GM19043 (cell line): ENCODE measurements at regions not wholly inside any gene's neighbourhood (a gene's known extent, or its start where the extent isn't known, plus 50 kb on each side); places are given as distances from the start of the nearest gene placed in this dataset.
A peak's percentile ranks its signal among the peaks of the same experiment; 100 is the strongest.
"Not testable (repeated sequence)": the region's sequence is repeated elsewhere in the genome, so short reads cannot be mapped to it uniquely, and the experiment has no call there.

Experiments used
- ATAC-seq: cut with Tn5 transposase; IDR thresholded peaks from one replicate; pipeline ENCODE4 v1.9.1; 2021; ENCODE audit warnings: low read depth; ENCODE audit not compliant: unreplicated experiment

DNA sequence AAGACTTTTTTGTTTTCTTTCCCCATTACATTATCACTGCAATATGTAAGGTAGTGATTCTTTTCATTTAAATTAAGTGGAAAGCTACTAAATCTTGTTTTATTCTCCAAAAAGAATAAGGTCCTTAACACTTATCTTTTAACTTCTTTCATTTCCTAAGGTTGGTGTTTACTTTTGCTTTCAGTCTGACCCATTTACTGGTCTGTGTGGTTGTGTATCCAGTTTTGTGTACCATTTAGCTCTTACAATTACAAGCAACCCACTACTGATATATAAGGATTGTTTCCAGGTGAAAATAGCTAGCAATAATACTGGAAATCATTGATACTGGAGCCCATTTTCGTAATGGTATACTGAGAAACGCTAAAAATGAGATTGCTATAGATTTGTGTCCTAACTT is 123.1 kb upstream of the CXorf66 start:
- ATAC-seq, result no peak

DNA sequence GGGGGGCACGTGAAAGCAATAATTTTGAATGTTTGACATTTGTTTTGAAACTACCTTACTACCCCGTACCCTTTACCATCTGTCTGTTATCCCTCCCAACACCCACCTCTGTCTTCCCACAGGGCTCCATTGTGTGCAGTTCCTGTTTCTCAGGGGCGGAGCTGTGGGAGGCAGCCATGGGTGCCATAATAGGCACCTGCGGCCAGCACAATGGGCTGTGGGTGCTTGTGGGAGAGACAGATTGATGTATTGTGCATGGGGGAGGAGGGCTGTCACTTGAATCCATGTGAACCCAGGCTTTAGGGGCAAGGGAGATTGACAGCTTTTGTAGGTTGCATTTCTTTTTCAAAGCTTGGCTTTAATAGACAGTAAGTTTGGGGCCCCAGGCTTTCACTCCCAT is 122.6 kb upstream of the CXorf66 start:
- ATAC-seq, result no peak

DNA sequence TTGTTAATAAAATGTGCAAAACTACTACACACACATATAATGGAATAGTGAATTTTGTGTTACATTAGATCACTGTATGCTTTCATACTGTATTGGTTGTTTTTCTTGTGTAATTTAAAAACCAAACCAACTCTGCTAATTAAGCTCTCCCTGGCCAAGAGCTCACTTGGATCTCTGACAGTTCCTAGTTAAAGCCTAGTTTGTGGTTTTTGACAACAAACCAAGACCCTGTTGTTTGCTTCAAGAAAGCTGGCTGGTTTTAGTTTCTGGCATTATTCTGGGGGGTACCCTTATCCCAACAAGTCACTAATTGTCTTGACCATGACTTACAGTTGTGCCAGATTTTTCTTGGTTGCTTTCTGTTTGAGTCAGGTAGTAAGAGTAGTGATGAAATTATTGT is 121.4 kb upstream of the CXorf66 start:
- ATAC-seq, result no peak

DNA sequence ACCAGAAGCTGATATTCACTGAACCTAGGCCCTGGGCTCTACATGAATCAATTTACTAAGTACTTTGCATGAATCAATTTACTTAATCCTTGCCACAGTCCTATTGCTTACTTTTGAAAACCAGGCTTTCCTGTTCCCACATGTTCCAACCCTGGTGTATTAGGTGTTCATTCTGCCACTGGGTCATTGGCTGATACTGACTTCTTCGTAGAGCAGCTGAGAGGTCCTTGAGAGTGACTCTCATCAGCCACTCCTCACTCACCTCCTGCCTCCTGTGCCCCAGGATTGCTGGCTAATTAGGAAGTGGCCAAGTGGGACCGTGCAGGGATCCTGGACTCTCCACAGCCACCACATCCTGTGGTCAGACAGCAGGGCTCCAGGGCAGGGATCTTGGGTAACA is 109.5 kb upstream of the CXorf66 start:
- not testable (repeated sequence) for ATAC-seq

DNA sequence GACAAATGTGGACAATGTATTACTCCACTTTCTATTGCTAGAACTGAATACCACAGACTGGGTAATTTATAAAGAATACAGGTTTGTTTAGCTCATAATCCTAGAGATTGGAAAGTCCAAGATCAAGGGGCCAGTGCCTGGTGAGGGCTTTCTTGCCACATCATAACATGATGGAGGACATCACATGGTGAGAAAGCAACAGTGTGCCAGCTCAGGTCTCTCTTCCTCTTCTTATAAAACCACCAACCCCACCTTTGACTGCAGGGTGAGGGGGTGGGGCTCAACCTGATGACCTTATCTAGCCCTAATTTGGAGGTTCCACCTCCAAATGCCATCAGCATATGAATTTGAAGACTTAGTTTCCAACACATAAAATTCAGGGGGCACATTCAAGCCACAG is 105.7 kb upstream of the CXorf66 start:
- ATAC-seq, result no peak

DNA sequence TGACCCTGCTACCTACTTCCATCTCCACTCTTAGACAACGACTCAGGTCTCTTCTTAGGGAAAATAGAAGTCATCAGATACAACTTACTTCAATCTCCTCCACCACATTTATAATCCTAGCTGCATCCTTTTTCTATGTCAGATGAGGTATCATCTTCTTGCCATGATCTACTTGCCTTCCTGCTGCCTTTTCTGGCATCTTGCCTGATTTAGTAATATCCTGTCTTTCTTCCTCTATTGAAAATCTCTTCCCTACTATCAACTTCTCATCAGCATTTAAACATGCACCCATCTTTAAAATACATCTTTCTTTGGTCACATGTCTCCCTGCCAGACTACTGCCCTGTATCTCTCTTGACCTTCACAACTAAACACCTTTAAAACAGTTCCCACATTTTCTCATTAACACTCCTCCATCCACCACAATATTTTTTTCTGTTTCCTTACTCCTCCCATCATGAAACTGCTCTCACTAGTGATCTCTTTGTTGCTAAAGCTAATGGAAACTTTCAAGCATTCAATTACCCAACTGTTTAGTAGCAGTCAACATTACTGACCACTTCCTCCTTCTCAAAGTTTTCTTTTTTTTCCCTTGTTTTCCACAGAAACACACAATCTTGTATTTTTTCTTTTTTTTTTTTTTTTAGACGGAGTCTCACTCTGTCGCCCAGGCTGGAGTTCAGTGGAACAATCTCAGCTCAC is 100.8 kb upstream of the CXorf66 start:
- ATAC-seq, result no peak

DNA sequence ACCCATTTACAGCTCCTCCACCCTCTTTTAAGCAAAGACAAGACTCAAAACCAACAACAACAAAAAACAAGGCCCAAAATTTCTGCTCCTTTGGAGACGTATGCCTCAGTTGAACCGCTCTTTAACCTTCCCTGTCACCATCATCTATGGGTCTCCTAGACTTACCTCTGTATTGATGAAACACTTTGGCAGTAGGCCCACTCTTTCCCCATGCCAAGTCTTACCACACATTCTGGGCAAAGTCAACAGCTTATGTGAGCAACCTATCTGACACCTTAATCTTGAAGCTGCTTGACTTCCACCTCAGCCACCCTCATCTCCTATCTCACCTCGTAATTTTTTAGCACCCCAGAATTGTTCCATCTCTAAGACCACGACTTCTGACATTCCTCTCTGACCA is 99.7 kb upstream of the CXorf66 start:
- ATAC-seq, result no peak

DNA sequence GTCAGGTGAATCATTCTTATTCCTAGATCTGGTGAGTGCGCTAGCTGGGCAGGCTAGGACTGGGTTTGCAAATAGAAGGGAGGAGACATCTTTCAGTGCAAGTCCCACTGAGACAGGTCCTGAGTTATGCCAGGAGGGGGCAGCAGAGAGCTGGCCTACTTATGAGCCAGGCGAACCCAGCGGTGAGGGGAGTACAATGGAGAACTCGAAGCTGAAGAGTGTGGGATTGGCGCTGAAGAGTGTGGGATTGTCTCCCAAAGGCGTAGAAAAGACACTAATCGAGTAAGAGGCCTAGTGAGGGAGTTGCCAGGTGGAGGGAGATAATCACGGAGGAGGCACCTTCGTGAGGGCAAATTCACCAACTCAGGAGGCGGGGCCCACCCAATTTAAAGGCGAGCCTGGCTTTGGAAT is 91.7 kb upstream of the CXorf66 start:
- peak; percentile 94 for ATAC-seq

DNA sequence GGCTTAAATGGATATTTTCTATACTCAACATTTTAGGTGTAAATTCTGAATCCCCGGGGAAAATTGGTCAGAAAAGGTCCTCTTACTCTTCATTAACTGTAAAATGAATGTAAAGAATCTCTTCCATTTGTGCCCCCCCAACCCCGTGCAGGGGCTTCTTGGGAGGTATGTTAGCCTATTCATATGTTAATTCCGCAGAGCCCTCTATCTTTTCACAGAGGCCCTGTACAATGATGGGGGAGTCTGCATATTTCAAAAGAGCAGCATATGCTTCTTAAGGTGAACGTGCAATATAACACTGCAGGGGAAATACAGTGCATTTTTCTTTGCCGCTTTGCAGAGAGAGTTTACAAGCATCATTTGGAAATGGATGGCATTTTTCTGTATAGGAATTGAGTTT is 88.5 kb upstream of the CXorf66 start:
- ATAC-seq, result no peak

DNA sequence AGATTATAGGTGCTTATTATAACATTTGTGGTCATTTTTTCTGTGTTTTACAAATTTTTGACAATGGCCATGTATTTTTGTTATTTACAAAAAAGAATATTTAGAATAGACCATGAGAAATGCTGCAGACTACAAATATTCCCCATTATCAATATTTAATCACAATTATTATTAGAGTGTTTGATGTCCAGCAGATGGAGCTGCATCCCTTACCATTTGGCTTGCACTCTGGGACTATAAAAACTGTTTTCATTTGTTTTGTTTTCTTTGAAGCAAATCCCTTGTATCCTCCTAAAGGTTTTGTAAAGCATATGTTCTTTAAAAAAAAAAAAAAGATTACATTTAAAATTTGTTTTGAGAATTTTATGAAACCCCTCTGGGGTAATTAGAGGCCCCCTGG is 85.6 kb upstream of the CXorf66 start:
- ATAC-seq, result no peak

DNA sequence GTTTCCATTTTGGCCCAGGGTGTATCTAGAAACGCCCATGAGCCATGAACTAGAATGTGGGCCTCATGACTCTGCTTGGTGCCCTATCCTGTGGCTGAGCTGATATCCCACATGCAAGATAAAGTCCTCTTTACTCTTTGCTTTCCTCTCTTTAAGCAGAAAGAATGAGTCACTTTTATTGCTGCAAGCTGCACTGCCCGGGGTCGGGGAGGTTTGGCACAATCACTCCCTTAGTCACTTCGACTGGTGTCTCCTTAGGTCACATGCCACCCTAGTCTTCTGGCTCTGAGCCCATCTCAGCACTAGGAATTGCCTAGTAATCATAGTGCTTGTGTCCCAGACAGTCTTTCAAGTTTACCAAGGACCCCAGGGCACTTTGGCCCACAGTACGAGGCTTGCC is 75.1 kb upstream of the CXorf66 start:
- no peak for ATAC-seq

DNA sequence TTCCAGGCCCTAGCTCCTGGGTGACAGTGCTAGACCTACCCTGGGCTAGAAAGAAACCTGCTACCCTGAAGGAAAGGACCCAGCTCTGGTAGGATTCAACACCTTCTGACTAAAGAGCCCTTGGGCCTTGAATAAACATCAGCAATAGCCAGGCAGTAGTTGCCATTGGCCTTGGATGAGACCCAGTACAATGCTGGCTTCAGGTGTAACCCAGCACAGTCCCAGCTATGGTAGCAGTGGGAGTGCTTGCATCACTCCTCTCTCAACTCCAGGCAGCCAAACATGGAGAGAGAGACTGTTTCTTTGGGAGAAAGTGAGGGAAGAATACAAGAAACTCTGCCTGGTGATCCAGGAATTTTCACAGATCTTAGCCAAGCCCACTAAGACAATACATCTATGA is 73.5 kb upstream of the CXorf66 start:
- ATAC-seq, result no peak

DNA sequence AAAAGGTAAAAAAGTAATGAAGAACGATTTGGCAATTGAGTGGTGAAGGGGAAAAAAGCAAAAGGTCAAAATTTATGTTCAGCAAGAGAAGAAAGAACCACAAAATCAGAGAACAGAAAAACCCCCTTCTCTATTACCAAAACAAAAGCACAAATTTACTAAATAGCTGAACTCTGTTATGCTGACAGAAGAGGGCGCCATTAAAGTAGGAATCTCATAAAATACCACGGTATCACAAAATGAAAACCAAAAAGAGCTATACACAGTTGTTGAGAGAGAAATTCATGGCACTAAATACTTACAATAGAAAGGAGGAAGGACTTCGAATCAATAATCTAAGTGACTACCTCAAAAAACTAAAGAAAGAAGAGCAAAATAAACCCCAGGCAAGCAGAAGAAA is 69.6 kb upstream of the CXorf66 start:
- no peak for ATAC-seq

DNA sequence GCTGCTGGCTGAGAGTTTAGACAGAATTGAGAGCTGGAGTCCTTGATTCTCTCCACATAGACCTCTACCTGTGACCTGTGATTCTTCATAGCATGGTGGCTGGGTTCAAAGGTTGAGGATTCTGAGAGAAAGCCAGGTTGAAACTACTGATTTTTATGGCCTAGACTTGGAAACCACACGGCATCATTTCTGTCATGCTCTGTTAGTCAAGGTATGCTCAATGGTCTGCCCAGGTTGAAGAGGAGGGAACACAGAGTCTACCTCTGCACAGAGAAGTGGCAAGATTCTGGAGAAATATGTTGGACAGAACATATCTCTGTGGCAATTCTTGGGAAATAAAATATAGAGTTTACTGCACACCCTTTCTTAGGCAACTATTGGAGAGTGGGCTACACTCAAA is 57.2 kb upstream of the CXorf66 start:
- no peak for ATAC-seq

DNA sequence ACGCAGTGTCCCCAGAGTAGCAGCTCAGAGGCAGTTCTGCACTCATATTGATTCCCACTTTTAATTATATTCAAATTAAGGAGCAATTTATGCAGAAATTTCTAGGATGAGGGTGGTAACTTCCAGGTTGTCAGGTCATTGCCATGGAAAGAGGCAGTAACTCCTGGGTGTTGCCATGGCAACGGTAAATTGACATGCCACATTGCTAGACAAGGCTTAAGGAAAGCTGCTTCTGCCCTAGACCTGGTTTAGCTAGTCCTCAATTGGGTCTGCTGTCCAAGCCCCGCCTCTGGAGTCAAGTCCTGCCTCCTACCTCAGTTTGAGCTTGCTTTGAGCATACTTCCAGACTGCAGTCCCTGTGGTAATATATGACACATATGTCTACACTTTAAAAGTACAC is 53.8 kb upstream of the CXorf66 start:
- not testable (repeated sequence) for ATAC-seq
